GM13976 (cell line): ENCODE measurements at regions not wholly inside any gene's neighbourhood (a gene's known extent, or its start where the extent isn't known, plus 50 kb on each side); places are given as distances from the start of the nearest gene placed in this dataset.

ENCODE experiments used
- DNase-seq: peaks from one replicate; pipeline ENCODE4 v3.0.0; 2012; ENCODE audit warnings: low spot score
- CTCF ChIP-seq: IDR thresholded peaks from 2 replicates; pipeline ENCODE4 v1.5.1; 2012; ENCODE audit warnings: borderline replicate concordance, mild to moderate bottlenecking; ENCODE audit not compliant: insufficient read depth; ENCODE audit errors: extremely low read depth, missing control alignments, control extremely low read depth
- in situ Hi-C: fragments of 300-500 bp; cut with MboI; formaldehyde crosslinking; loops from one replicate; pipeline ENCODE4 v1.12.0; 2022; ENCODE audit warnings: low sequenced_read_pairs, mixed read lengths, inconsistent platforms; ENCODE audit not compliant: unreplicated experiment

- TF ChIP-seq CTCF: no peak
- DNase-seq: no peak
- in situ Hi-C loops: no loop called here
Measured at GRCh38 chr9:13569602-13570067, 290.1 kb upstream of the MPDZ start.

- DNase-seq: no peak
- TF ChIP-seq CTCF: no peak
Measured at GRCh38 chr9:13568841-13569601, 289.5 kb upstream of the MPDZ start.

GRCh38 chr9:13568405-13568804 is 288.9 kb upstream of the MPDZ start:
- no peak for TF ChIP-seq CTCF

More at GRCh38 chr9:13568841-13569601, 289.5 kb upstream of the MPDZ start:
- in situ Hi-C loops: no loop called here

GRCh38 chr9:13567833-13568232 is 288.3 kb upstream of the MPDZ start:
- DNase-seq: no peak
- in situ Hi-C loops: no loop called here
- TF ChIP-seq CTCF: no peak

More at GRCh38 chr9:13568405-13568804, 288.9 kb upstream of the MPDZ start:
- DNase-seq: no peak
- in situ Hi-C loops: no loop called here

- no peak for TF ChIP-seq CTCF
- no peak for DNase-seq
- in situ Hi-C loops: no loop called here
Measured at GRCh38 chr9:13557746-13558145, 278.3 kb upstream of the MPDZ start.

- no peak for TF ChIP-seq CTCF
- no peak for DNase-seq
- in situ Hi-C loops: no loop called here
Measured at GRCh38 chr9:13556656-13557055, 277.2 kb upstream of the MPDZ start.
